HEK293 (cell line): ENCODE measurements at regions not wholly inside any gene's neighbourhood (a gene's known extent, or its start where the extent isn't known, plus 50 kb on each side); places are given as distances from the start of the nearest gene placed in this dataset.

ENCODE experiments used
- CTCF ChIA-PET: fragments of 350-600 bp; formaldehyde crosslinking; extraction: SDS; loops from one replicate; lab custom pipeline; 2021; ENCODE audit warnings: antibody characterized with exemption; lab: Yijun Ruan, JAX
- POLR2A ChIA-PET: fragments of 300-600 bp; formaldehyde crosslinking; extraction: SDS; loops from one replicate; lab custom pipeline; 2020; ENCODE audit warnings: antibody characterized with exemption, inconsistent platforms; lab: Yijun Ruan, JAX
- H3K27ac ChIP-seq: fragments of 200-500 bp; sonication (Bioruptor generic); 2 replicates; pipeline ENCODE4 v1.5.1; 2014; ENCODE audit warnings: low read depth, low read length, control low read depth, inconsistent platforms; ENCODE audit errors: extremely low read depth
- H3K36me3 ChIP-seq, 2 experiments: fragments of 200-500 bp in 1 of 2; sonication (Bioruptor generic) in 1 of 2; 1 replicate in 1 of 2; 2 replicates in 1 of 2; pipeline ENCODE4 v1.5.1; 2014 to 2017; ENCODE audit warnings: inconsistent platforms in 2 of 2, low read length in 2 of 2; ENCODE audit not compliant: control insufficient read depth in 2 of 2, insufficient read depth in 1 of 2
- H3K4me1 ChIP-seq: fragments of 200-500 bp; sonication (Bioruptor generic); 2 replicates; pipeline ENCODE4 v1.5.1; 2014; ENCODE audit warnings: mild to moderate bottlenecking, low read length, inconsistent platforms; ENCODE audit not compliant: control insufficient read depth, insufficient read depth
- H3K4me3 ChIP-seq: 2 replicates; pipeline ENCODE4 v1.5.1; 2011; ENCODE audit warnings: low read depth, mild to moderate bottlenecking, control low read depth, low read length, moderate library complexity
- H3K9me3 ChIP-seq: fragments of 200-500 bp; sonication (Bioruptor generic); 2 replicates; pipeline ENCODE4 v1.5.1; 2014; ENCODE audit warnings: low read depth, low read length, inconsistent platforms; ENCODE audit not compliant: control insufficient read depth, insufficient read depth
- BCL11A ChIP-seq: fragments of 450-650 bp; formaldehyde crosslinking; IDR thresholded peaks from 2 replicates; pipeline ENCODE4 v1.5.1; 2016; ENCODE audit warnings: low read depth, missing biosample characterization, missing genetic modification characterization
- HIC1 ChIP-seq: fragments of 450-650 bp; formaldehyde crosslinking; IDR thresholded peaks from 2 replicates; pipeline ENCODE4 v1.5.1; 2016; ENCODE audit warnings: missing biosample characterization, missing genetic modification characterization
- SCRT1 ChIP-seq: fragments of 450-650 bp; formaldehyde crosslinking; IDR thresholded peaks from 2 replicates; pipeline ENCODE4 v1.5.1; 2016; ENCODE audit warnings: missing biosample characterization, missing genetic modification characterization, borderline replicate concordance
- SCRT2 ChIP-seq: fragments of 450-650 bp; formaldehyde crosslinking; IDR thresholded peaks from 2 replicates; pipeline ENCODE4 v1.5.1; 2016; ENCODE audit warnings: missing biosample characterization, missing genetic modification characterization
- ZBTB49 ChIP-seq: fragments of 450-650 bp; formaldehyde crosslinking; IDR thresholded peaks from 2 replicates; pipeline ENCODE4 v1.5.1; 2016; ENCODE audit warnings: missing biosample characterization, missing genetic modification characterization, low read depth
- ZFHX2 ChIP-seq: fragments of 450-650 bp; formaldehyde crosslinking; conservative IDR thresholded peaks from 2 replicates; pipeline ENCODE4 v1.5.1; 2016; ENCODE audit warnings: missing biosample characterization, missing genetic modification characterization
- ZNF10 ChIP-seq: fragments of 450-650 bp; formaldehyde crosslinking; IDR thresholded peaks from 2 replicates; pipeline ENCODE4 v1.5.1; 2017; ENCODE audit warnings: missing biosample characterization, missing genetic modification characterization
- ZNF121 ChIP-seq: fragments of 450-650 bp; formaldehyde crosslinking; IDR thresholded peaks from 2 replicates; pipeline ENCODE4 v1.5.1; 2016; ENCODE audit warnings: missing biosample characterization, missing genetic modification characterization
- ZNF133 ChIP-seq: fragments of 450-650 bp; formaldehyde crosslinking; IDR thresholded peaks from 2 replicates; pipeline ENCODE4 v1.5.1; 2016; ENCODE audit warnings: missing biosample characterization, missing genetic modification characterization
- ZNF23 ChIP-seq: fragments of 450-650 bp; formaldehyde crosslinking; IDR thresholded peaks from 2 replicates; pipeline ENCODE4 v1.5.1; 2016; ENCODE audit warnings: missing biosample characterization, missing genetic modification characterization, borderline replicate concordance
- ZNF292 ChIP-seq: fragments of 450-650 bp; formaldehyde crosslinking; IDR thresholded peaks from 2 replicates; pipeline ENCODE4 v1.5.1; 2016; ENCODE audit warnings: low read depth, missing biosample characterization, missing genetic modification characterization, borderline replicate concordance
- ZNF302 ChIP-seq: fragments of 450-650 bp; formaldehyde crosslinking; IDR thresholded peaks from 2 replicates; pipeline ENCODE4 v1.5.1; 2016; ENCODE audit warnings: missing biosample characterization, missing genetic modification characterization, low read depth
- ZNF311 ChIP-seq: fragments of 450-650 bp; formaldehyde crosslinking; IDR thresholded peaks from 2 replicates; pipeline ENCODE4 v1.5.1; 2017; ENCODE audit warnings: missing biosample characterization, missing genetic modification characterization, borderline replicate concordance
- ZNF433 ChIP-seq: fragments of 450-650 bp; formaldehyde crosslinking; IDR thresholded peaks from 2 replicates; pipeline ENCODE4 v1.5.1; 2016; ENCODE audit warnings: missing biosample characterization, missing genetic modification characterization, low read depth
- ZNF664 ChIP-seq: fragments of 450-650 bp; formaldehyde crosslinking; IDR thresholded peaks from 2 replicates; pipeline ENCODE4 v1.5.1; 2016; ENCODE audit warnings: missing biosample characterization, missing genetic modification characterization
- ZNF791 ChIP-seq: fragments of 450-650 bp; formaldehyde crosslinking; IDR thresholded peaks from 2 replicates; pipeline ENCODE4 v1.5.1; 2016; ENCODE audit warnings: missing biosample characterization, missing genetic modification characterization

- Histone ChIP-seq H3K36me3 (no peaks in the 10 kb centered on the region), H3K27ac (no peak overlapping the region), H3K4me1 (no peaks in the 10 kb centered on the region), H3K9me3 (no peaks in the 10 kb centered on the region), H3K4me3 (no peak overlapping the region)
- CTCF ChIA-PET, result interaction anchor here (0.9 kb wide), 1 partner anchor 605 kb away, joined by 3 read pairs; no protein-coding TSS in a partner anchor
- POLR2A ChIA-PET, result no interaction called here
- TF ChIP-seq BCL11A (no peak), SCRT1 (tag by site-specific recombination) (no peak), ZNF121 (no peak), ZNF23 (no peak), ZNF133 (no peak)
Measured at GRCh38 chr16:65667011-65667578, 545.2 kb upstream of the CDH11 start.

DNA sequence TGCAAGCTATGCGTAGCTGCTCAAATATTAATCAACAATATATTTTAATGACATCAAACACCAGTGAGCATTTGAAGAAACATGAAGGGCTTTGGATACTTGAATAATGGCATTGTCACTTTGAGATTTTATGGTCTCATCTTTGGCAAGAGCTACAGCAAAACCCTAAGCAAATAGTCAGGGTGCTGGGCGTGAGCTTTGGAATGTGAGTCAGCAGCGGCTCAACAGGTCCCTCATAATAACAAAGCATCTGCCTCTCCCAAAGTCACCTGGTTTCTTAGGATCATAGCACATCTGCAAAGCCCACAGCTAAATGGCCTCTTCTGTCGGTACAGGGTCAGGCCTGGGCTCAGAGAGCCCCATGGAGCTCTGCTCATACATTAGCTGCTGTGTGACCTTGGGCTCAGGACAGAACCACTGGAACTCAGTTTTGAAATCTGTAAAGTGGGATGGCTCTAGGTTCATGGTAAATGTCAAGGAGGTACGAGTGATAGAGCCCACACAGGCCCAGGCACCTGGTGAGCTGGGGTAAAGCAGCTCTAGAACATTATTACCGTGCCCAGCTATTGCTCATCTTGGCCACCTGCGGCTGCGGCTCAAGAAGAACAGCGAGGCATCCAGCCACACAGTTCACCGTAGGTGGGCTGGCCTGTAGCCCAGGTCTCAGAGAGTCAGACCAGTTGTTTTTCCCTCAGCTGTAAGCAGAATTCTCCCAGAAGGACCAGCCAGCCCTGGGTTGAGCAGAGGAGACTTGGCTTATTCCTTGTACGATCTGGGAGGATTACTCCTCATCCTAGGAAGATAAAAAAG, 544.5 kb upstream of the CDH11 start:
- CTCF ChIA-PET, result interaction anchor here (0.6 to 0.9 kb wide), 3 partner anchors 14 to 605 kb away, joined by 3 to 4 read pairs (median 3); no protein-coding TSS in a partner anchor
- H3K9me3 ChIP-seq, result no peaks in the 10 kb centered on the region
- H3K36me3 ChIP-seq, result no peaks in the 10 kb centered on the region
- H3K4me1 ChIP-seq, result no peaks in the 10 kb centered on the region
- H3K4me3 ChIP-seq, result no peak overlapping the region
- POLR2A ChIA-PET, result no interaction called here
- TF ChIP-seq SCRT2 (tag by site-specific recombination) (peak; percentile 54; the same call in 1 of the 2 replicates), HIC1 (tag by site-specific recombination) (no peak), ZNF10 (tag by site-specific recombination) (no peak)
- TF ChIP-seq, all 188 proteins: peak for 1
- H3K27ac ChIP-seq, result no peak overlapping the region

DNA sequence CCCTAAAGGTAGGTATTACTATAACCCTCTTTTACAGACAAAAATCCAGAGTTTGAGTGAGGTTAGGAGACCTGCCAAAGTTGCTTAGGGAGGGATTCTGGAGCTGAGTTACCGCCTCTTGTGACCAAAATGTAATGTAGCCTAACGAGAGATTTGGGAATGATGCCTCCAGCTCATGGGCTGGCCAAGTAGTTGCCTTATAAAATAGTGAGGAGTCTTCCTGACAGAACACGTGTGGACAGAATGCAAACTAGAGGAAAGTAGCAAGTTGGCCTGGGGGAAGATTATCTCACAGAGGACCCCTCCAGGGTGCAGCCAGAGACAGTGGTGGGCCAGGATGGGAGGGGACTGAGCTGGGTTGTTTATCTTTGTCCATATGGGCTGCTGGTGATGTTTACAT, 543.7 kb upstream of the CDH11 start:
- Histone ChIP-seq H3K36me3 (no peaks in the 10 kb centered on the region), H3K4me1 (no peaks in the 10 kb centered on the region), H3K9me3 (no peaks in the 10 kb centered on the region), H3K27ac (no peak overlapping the region), H3K4me3 (no peak overlapping the region)
- POLR2A ChIA-PET, result no interaction called here
- TF ChIP-seq ZNF302 (tag by site-specific recombination), result no peak
- no peak for TF ChIP-seq ZNF292 (tag by site-specific recombination)
- TF ChIP-seq ZFHX2 (tag by site-specific recombination), result no peak
- no peak for TF ChIP-seq ZNF311 (tag by site-specific recombination)
- TF ChIP-seq ZNF791 (tag by site-specific recombination), result no peak
- TF ChIP-seq ZNF433 (tag by site-specific recombination), result no peak
- no peak for TF ChIP-seq ZBTB49 (tag by site-specific recombination)
- TF ChIP-seq ZNF664 (tag by site-specific recombination), result no peak
- CTCF ChIA-PET, result interaction anchor here (0.6 to 0.9 kb wide), 3 partner anchors 15 to 651 kb away, joined by 3 to 4 read pairs (median 3); no protein-coding TSS in a partner anchor
